HG03378 (cell line): ENCODE measurements at regions not wholly inside any gene's neighbourhood (a gene's known extent, or its start where the extent isn't known, plus 50 kb on each side); places are given as distances from the start of the nearest gene placed in this dataset.
"Not testable (repeated sequence)": the region's sequence is repeated elsewhere in the genome, so short reads cannot be mapped to it uniquely, and the experiment has no call there.

Experiments
- ATAC-seq: cut with Tn5 transposase; IDR thresholded peaks from one replicate; pipeline ENCODE4 v1.9.1; 2021; ENCODE audit warnings: mild to moderate bottlenecking, moderate library complexity; ENCODE audit not compliant: unreplicated experiment

- no peak for ATAC-seq
Observed at GRCh38 chr7:69365651-69366192, 232.6 kb upstream of the AUTS2 start.

GRCh38 chr7:69367780-69368179 lies 230.5 kb upstream of the AUTS2 start:
- ATAC-seq, result no peak

GRCh38 chr7:69373171-69374043 lies 224.9 kb upstream of the AUTS2 start:
- no peak for ATAC-seq

- no peak for ATAC-seq
Observed at GRCh38 chr7:69374044-69374425, 224.2 kb upstream of the AUTS2 start.

GRCh38 chr7:69377191-69377590 lies 221.1 kb upstream of the AUTS2 start:
- ATAC-seq, result no peak

- no peak for ATAC-seq
Observed at GRCh38 chr7:69388452-69389137, 209.7 kb upstream of the AUTS2 start.

- no peak for ATAC-seq
Observed at GRCh38 chr7:69389216-69389615, 209.1 kb upstream of the AUTS2 start.

GRCh38 chr7:69393912-69394311 lies 204.4 kb upstream of the AUTS2 start:
- not testable (repeated sequence) for ATAC-seq

- no peak for ATAC-seq
Observed at GRCh38 chr7:69395061-69395714, 203.1 kb upstream of the AUTS2 start.

GRCh38 chr7:69398986-69399385 lies 199.3 kb upstream of the AUTS2 start:
- ATAC-seq, result no peak

GRCh38 chr7:69399401-69399800 lies 198.9 kb upstream of the AUTS2 start:
- ATAC-seq, result no peak

GRCh38 chr7:69402696-69403095 lies 195.6 kb upstream of the AUTS2 start:
- ATAC-seq, result no peak

- no peak for ATAC-seq
Observed at GRCh38 chr7:69403169-69403568, 195.1 kb upstream of the AUTS2 start.

- no peak for ATAC-seq
Observed at GRCh38 chr7:69411018-69411417, 187.3 kb upstream of the AUTS2 start.

- ATAC-seq, result no peak
Observed at GRCh38 chr7:69411466-69411865, 186.8 kb upstream of the AUTS2 start.

- ATAC-seq, result no peak
Observed at GRCh38 chr7:69412331-69413146, 185.7 kb upstream of the AUTS2 start.

GRCh38 chr7:69414555-69414954 lies 183.7 kb upstream of the AUTS2 start:
- ATAC-seq, result no peak

- ATAC-seq, result no peak
Observed at GRCh38 chr7:69418869-69419670, 179.2 kb upstream of the AUTS2 start.

- no peak for ATAC-seq
Observed at GRCh38 chr7:69419934-69420333, 178.3 kb upstream of the AUTS2 start.

GRCh38 chr7:69422574-69422985 lies 175.7 kb upstream of the AUTS2 start:
- ATAC-seq, result no peak
